ENCODE measurements at regions not wholly inside any gene's neighbourhood (a gene's known extent, or its start where the extent isn't known, plus 50 kb on each side); places are given as distances from the start of the nearest gene placed in this dataset.

DNA sequence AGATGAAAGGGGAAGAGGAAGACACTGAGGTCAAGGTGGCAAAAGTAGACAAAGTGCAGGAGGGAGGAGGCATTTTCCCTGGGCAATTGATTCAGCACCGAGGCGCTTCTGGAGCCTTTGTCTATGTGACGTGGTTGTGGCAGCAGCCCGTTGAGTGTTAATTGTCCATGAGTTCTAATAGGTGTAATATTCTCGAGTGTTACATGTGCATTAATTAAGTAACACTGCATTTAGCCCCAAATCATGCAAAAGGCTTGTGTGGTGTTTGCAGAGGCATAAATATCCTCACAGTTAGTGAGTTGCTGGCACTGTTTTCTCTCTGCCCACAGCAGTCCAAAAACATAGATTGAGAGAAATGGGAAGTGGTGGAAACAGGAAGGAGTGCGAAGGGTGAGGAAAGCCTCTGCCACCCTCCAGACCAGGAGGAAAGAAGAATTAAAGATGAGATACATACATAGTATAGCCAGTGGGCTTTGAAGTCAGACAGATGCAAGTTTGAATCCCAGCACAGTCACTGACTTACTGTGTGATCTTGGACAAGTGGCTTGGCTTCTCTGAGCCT is 361.2 kb downstream of the MN1 start:
- no peak for DNase-seq

DNA sequence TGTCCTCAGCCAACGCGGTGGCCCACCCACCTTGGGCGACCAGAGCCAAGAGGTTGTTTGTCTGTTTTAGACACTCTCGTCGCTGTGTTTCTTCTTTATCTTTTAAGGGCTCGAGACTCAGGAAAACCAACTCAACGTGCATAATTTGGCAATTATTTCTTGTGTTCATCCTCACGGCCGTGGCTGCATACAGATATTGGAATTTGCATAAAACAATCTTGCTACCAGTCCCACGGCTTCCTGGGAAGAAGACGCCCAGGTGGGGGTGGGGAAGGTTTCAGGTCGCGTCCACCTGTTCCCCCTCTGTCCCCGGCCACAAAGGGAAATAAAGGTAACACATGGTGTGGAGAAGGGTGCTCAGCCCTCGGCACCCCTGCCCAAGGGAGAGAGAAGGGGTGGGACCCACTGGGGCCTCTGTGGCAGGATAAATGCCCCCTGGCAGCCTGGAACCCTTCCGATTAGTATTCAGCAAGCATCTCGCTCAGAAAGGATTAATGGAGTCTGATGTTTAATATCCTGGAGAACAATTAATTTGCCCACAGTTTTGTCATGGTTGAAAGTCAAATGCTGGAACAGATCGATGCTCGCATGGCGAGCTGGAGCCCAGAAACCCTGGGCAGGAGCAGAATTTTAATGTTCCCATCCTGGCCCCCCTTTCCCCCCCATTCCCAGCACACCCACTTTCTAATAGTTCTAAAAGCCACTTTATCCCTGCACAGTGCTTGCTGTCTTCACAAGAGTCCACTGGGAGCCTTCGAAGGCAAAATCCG is 359.7 kb downstream of the MN1 start:
- no peak for DNase-seq

GRCh38 chr22:27443306-27443705 is 358.2 kb downstream of the MN1 start:
- no peak for DNase-seq

GRCh38 chr22:27445881-27446280 is 355.7 kb downstream of the MN1 start:
- DNase-seq = no peak

DNA sequence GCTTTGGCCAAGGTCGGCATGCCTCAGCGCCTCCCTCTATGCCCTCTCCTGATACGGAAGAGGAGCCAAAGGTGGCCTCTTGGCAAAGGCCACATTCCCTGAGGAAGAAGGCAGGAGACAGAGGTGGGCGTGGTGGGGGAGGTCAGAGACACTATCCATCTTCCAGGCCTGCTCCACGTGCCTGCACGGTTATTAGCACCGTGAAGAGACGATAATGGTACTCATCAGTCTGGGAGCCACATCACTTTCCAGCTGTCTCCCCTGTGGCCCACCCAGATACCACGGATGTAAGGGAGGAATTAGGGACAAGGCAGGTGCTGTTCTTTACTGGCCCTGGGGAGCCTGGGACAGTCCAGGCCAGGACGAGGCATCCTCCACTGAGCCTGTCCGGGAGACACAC is 354.3 kb downstream of the MN1 start:
- DNase-seq = no peak

GRCh38 chr22:27450448-27450847 is 351.1 kb downstream of the MN1 start:
- DNase-seq = no peak

- DNase-seq = no peak
Measured at GRCh38 chr22:27452245-27452644, 349.3 kb downstream of the MN1 start.

DNA sequence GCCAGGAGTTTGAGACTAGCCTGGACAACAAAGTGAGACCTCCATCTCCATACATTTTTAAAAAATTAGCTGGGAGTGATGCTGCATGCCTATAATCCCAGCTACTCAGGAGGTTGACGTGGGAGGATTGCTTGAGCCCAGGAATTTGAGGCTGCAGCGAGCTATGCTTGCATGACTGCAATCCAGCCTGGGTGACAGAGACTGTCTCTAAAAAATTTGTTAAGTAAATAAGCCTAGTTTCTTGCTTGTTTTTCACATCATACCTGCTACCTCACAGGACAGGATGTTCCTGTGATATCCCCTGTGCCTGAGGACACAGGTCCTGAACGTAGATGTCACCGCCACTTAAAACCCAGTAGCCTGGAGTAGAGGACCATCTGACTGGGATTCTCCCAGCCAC is 348.6 kb downstream of the MN1 start:
- DNase-seq = no peak

DNA sequence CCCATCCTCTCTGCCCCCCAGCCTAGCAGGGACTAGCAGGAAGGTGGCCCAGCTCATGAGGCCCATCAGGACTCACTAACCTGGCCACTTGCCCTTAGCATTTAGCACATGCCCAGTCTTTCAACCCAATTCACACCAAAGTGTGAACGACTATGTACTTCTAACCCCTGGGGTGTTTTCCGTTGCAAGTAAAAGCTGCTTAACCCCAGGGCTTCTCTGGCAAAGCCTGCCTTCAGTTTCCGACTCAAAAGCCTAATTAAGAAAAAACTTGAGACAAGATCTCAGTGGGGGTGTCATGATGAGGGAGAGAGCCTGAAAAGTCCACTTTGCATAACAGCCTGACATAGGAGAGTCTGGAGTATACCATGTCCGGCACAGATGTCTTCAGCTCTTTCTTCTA is 347.8 kb downstream of the MN1 start:
- no peak for DNase-seq

- DNase-seq = no peak
Measured at GRCh38 chr22:27454807-27455450, 346.6 kb downstream of the MN1 start.

- no peak for DNase-seq
Measured at GRCh38 chr22:27455526-27455925, 346.0 kb downstream of the MN1 start.

- no peak for DNase-seq
Measured at GRCh38 chr22:27456696-27457503, 344.7 kb downstream of the MN1 start.

GRCh38 chr22:27459999-27460398 is 341.6 kb downstream of the MN1 start:
- no peak for DNase-seq

DNA sequence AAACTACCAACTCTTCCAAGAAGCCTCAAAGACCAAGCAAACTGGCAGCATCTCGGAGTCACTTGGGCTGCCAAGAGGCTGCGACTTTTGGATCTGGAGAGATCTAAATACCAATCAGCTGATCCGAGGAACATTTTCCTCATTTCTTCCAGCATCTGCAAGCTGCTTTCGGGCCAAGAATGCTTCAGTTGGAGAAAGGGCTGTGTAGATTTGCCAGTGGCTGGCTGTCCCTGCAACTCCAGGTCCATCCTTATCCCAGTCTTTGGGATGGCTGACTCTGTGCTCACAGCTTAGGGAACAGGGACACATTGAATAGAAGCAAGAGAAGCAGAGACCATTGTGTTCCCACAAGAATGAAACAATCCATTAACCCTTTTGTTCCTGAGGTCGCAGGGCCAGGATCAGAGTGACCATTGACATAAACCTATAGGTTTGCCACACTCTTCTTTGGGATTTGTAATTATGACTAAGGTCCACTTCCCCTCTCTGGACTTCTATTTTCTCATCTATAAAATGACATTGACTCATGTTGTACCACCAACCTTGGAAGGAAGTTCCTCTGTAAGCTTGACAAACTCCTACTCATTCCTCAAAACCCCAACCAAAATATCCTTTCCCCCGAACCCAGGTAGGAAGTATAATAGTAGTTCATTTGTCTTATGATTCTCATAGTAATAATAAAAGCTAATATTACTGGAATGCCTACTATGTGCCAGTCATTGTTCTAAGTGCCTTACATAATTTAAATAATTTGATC is 340.8 kb downstream of the MN1 start:
- DNase-seq = no peak

GRCh38 chr22:27461470-27461869 is 340.1 kb downstream of the MN1 start:
- DNase-seq = no peak

DNA sequence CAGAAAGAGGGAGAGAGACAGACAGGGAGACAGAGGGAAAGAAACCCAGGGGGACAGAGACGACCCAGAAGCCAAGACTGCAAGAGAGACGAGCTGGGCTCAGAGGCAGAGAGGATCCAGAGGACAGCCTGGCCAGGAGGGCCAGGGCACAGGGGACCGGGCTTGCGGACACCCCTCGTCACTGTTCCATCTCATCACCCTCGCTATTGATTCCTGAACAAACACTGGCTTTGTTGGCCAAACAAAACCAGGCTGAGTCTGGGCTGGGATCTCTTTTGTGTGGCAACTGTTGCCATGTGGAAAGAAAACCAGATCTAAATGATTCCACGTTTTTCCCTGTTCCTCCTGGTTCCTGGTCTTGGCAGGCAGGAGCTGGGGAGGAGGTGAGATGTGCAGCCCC is 339.4 kb downstream of the MN1 start:
- DNase-seq = no peak

DNA sequence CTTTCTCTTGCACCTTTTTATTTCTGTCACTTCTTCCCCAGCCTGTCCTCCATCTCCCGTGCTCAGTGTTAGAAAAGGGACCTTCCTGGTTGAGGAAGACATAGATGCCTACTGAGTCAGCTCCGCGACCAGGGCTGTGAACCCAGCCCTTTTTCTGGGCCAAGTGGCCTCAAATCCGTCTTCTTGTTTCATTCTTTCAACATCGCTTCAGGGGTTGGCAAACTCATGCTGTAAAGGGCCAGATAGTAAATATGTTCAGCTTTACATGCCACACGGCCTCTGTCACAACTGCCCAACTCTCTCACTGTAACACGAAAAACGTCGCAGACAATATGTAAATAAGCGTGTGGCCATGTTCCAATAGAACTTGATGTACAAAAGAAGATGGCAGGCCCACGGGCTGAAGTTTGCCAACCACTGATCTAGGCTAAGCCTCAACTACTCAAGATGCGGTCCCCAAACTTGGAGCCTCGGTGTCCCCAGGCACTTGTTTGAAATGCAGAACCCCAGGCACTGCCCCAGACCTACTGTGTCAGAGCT is 338.4 kb downstream of the MN1 start:
- DNase-seq = no peak

- DNase-seq = no peak
Measured at GRCh38 chr22:27466229-27466628, 335.3 kb downstream of the MN1 start.

DNA sequence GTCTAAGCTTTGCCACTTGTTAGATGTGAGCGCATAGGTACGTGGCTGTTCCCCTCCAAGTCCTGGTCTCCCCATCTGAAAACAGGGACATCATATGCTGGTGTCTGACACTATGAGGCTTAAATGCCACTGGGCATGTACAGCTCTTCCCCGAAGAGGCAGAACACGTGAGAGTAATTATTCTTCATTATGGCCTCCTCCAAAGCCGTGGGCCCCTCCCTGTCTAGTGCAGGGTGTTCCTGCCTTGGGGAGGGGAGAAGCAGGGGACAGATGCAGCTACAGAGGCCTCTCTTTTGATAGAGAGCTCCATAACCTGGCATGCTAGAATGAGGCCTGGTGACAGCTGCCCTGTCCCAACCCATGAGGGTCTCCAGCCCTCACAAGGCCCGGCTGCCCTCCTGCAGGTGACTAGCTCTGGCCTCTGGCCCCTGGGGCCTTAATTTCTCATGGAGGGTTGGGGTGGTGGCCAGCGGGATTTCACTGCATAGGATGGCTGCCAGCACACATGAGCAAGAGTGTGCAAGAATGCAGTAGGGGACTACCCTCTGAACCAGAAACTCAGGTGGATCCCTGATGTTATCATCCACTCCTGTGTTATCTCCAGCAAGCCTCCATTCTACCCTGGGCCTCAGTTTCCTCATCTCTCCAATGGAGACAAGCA is 334.6 kb downstream of the MN1 start:
- DNase-seq = no peak

DNA sequence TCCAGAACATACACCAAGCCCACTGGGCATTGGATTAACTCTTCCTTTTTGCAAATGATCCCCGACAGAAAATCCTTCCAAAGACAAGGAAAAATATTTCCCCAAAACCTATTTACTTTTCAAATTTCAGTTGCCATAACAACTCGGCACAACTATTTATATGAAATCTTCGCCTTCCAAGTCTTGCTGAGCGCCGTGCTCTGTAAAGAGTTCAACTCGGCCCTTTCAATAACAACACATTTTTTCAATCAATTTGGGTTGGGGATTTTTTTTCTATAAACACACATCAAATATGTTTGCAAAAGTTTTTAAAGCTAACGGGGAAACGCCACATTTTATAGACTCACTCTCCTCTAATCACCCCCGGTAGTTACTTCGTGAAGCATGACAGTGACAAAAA is 333.8 kb downstream of the MN1 start:
- no peak for DNase-seq

- DNase-seq = no peak
Measured at GRCh38 chr22:27468712-27469111, 332.8 kb downstream of the MN1 start.

GRCh38 chr22:27470169-27470772 is 331.3 kb downstream of the MN1 start:
- DNase-seq = no peak

Measured in NCI-H1694 treated with DMSO at 0.1 percent for 48 hours (cell line).